PFSK-1 (cell line): ENCODE measurements at regions not wholly inside any gene's neighbourhood (a gene's known extent, or its start where the extent isn't known, plus 50 kb on each side); places are given as distances from the start of the nearest gene placed in this dataset.

Source experiments
- FOXP2 ChIP-seq: optimal IDR thresholded peaks from 2 replicates; pipeline ENCODE3; 2011; ENCODE audit warnings: borderline replicate concordance, control low read depth, inconsistent platforms; ENCODE audit not compliant: insufficient read depth; ENCODE audit errors: extremely low read length, extremely low read depth
- POLR2AphosphoS5 ChIP-seq: IDR thresholded peaks from 2 replicates; pipeline ENCODE4 v1.6.1; 2012; ENCODE audit warnings: low read depth, mild to moderate bottlenecking, control low read depth, low read length, moderate library complexity
- REST ChIP-seq, 2 experiments: IDR thresholded peaks; 2 replicates each; pipeline versions ENCODE4 v1.6.1 to v1.8.0; 2011 to 2012; ENCODE audit warnings: low read depth in 2 of 2, low read length in 2 of 2, control low read depth in 1 of 2, inconsistent platforms in 1 of 2, mild to moderate bottlenecking in 1 of 2, moderate library complexity in 1 of 2; ENCODE audit not compliant: insufficient read depth in 1 of 2
- SIN3A ChIP-seq: IDR thresholded peaks from 2 replicates; pipeline ENCODE4 v1.6.1; 2012; ENCODE audit warnings: mild to moderate bottlenecking, low read length, moderate library complexity, borderline replicate concordance; ENCODE audit not compliant: insufficient read depth
- TAF1 ChIP-seq: IDR thresholded peaks from 2 replicates; pipeline ENCODE4 v1.6.1; 2012; ENCODE audit warnings: low read length, control low read depth, borderline replicate concordance; ENCODE audit not compliant: insufficient read depth

- TF ChIP-seq FOXP2 (no peak), REST (IDR thresholded peaks at IDR 0.05; ENCODE audit: insufficient read depth in 1 of 2, low read depth in 2 of 2, low read length in 2 of 2) (no peak), POLR2AphosphoS5 (no peak), TAF1 (no peak), SIN3A (no peak)
Measured at GRCh38 chr1:218739426-218739825, 394.3 kb downstream of the TGFB2 start.

- TF ChIP-seq REST (IDR thresholded peaks at IDR 0.05; ENCODE audit: insufficient read depth in 1 of 2, low read depth in 2 of 2, low read length in 2 of 2) (no peak), POLR2AphosphoS5 (no peak), SIN3A (no peak), TAF1 (no peak), FOXP2 (no peak)
Measured at GRCh38 chr1:218741852-218742251, 396.7 kb downstream of the TGFB2 start.

GRCh38 chr1:218742467-218743262, 397.5 kb downstream of the TGFB2 start:
- TF ChIP-seq REST (IDR thresholded peaks at IDR 0.05; ENCODE audit: insufficient read depth in 1 of 2, low read depth in 2 of 2, low read length in 2 of 2): no peak
- TF ChIP-seq SIN3A: no peak
- no peak for TF ChIP-seq POLR2AphosphoS5
- TF ChIP-seq TAF1: no peak
- TF ChIP-seq FOXP2: no peak

- TF ChIP-seq SIN3A (no peak), REST (IDR thresholded peaks at IDR 0.05; ENCODE audit: insufficient read depth in 1 of 2, low read depth in 2 of 2, low read length in 2 of 2) (no peak), FOXP2 (no peak), POLR2AphosphoS5 (no peak), TAF1 (no peak)
Measured at GRCh38 chr1:218743861-218744505, 398.8 kb downstream of the TGFB2 start.
